ENCODE measurements at regions not wholly inside any gene's neighbourhood (a gene's known extent, or its start where the extent isn't known, plus 50 kb on each side); places are given as distances from the start of the nearest gene placed in this dataset.

DNA sequence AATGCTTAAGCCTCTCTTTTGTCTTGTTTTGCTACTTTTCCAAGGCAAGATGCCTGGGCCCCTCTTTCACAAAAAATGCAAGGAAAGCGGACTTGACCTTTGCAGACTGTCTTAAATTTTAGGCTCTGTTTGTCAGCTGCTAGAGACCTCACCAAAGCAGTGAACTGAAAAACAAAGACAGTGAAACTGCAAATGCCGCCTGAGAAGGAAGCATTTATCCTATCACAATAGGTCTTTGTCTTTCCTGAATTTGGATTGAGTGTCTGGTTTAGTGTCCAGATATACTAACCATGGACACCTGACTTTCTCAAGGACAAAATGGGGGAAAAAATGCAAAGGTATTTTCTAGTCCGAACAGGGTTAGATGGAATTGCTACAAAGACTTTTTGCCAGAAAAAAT lies 256.9 kb downstream of the INHBA start:
- TF ChIP-seq CTCF (IDR thresholded peaks at IDR 0.05) (no peak), POLR2A (IDR thresholded peaks at IDR 0.05) (no peak)
